GM10266 (cell line): ENCODE measurements at regions not wholly inside any gene's neighbourhood (a gene's known extent, or its start where the extent isn't known, plus 50 kb on each side); places are given as distances from the start of the nearest gene placed in this dataset.

ENCODE experiments used
- DNase-seq: peaks from one replicate; pipeline ENCODE4 v3.0.0; 2012; ENCODE audit errors: extremely low spot score
- CTCF ChIP-seq: IDR thresholded peaks from 2 replicates; pipeline ENCODE4 v1.5.1; 2012; ENCODE audit warnings: mild to moderate bottlenecking, low read depth; ENCODE audit not compliant: control insufficient read depth, insufficient read depth; ENCODE audit errors: missing control alignments

DNA sequence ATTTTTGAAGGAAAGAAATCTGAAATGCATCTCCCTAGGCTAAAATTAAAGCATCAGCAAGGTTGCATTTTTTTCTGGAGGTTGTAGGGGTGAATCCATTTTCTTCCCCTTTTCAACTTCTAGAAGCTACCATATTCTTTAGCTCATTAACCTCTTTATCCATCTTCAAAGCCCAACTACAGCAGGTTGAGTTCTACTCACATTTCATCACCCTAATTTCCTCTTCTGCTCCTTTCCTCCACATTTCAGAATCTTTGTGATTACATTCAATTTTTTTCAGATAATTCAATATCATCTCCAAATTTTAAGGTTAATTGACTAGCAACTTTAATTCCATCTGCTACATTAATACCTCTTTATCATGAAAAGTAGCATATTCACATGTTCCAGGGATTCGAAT lies 2655.7 kb upstream of the PCDH20 start:
- no peak for TF ChIP-seq CTCF
- no peak for DNase-seq

GRCh38 chr13:64069892-64070291 lies 2654.2 kb upstream of the PCDH20 start:
- no peak for TF ChIP-seq CTCF
- no peak for DNase-seq

- TF ChIP-seq CTCF = no peak
- no peak for DNase-seq
These were observed 2651.1 kb upstream of the PCDH20 start for GRCh38 chr13:64066711-64067110.

GRCh38 chr13:64061649-64062048 lies 2646.0 kb upstream of the PCDH20 start:
- no peak for TF ChIP-seq CTCF
- no peak for DNase-seq

DNA sequence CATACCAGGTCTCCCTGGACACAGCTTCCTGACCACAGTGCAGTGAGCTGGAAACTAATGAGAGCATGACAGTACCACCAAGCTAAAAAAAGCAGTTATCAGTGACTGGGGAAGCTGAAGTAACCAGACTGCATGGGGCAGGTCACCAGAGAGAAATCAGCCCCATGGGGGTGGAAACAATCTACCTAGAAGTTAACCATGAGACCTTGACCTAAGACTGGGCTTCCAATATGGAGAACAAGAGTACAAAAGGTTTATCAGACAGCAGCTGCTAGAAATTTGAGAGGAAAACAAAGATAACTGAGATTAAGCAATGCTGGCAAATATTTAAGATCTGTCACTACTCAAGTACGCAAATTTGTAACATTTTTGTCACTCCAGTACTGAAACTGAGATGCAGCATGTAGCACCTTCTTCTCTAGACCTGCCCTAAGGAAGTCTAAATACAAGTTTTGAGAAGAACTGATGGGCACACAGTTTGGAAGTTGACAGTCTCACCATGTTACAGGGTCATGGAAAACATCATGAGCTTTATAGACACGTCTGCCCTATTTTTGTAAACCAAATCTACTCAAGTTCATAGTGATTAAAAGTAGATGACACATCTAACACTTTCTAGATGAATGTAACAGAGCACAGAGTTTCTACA lies 2641.8 kb upstream of the PCDH20 start:
- no peak for DNase-seq
- no peak for TF ChIP-seq CTCF

DNA sequence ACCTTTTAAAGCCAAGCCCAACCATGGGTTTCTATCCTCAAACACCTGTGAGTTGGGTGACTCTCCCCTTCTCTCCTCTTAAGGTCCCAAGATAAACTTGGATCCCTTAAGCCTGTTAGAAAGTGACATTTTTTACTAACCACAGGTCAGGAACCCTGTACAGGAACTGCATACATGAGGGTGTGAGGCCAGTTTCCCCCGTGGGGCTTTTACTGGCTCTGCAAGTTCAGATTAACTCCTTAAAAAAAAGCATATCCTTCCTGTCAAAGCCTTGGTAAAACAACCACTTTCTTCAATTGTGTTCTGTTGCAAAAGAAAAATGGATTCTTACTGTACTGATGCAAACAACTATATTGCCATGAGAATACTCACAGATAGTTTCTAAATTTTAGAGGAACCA lies 2638.7 kb upstream of the PCDH20 start:
- DNase-seq = no peak
- TF ChIP-seq CTCF = no peak

GRCh38 chr13:64052521-64052920 lies 2636.9 kb upstream of the PCDH20 start:
- DNase-seq = no peak
- TF ChIP-seq CTCF = no peak
